Neural cell (in vitro differentiated cells): ENCODE measurements at regions not wholly inside any gene's neighbourhood (a gene's known extent, or its start where the extent isn't known, plus 50 kb on each side); places are given as distances from the start of the nearest gene placed in this dataset.

Experiments used
- H2AFZ ChIP-seq: fragments of 200-600, 300-800 bp; sonication (generic), shearing (Covaris generic); 2 replicates; pipeline ENCODE4 v1.6.0; 2014; ENCODE audit warnings: low read depth, mild to moderate bottlenecking, antibody characterized with exemption, low read length, moderate library complexity
- H3F3A ChIP-seq: fragments of 200-600 bp; shearing (Covaris generic); 2 replicates; pipeline ENCODE4 v1.6.1; 2016; ENCODE audit warnings: mild to moderate bottlenecking, moderate library complexity, mixed read lengths, antibody characterized with exemption, low read length; ENCODE audit not compliant: insufficient read depth, poor library complexity, severe bottlenecking
- H3K27ac ChIP-seq: fragments of 200-600, 300-800 bp; sonication (generic), shearing (Covaris generic); 2 replicates; pipeline ENCODE4 v1.5.1; 2014; ENCODE audit warnings: mild to moderate bottlenecking, low read length, moderate library complexity
- H3K27me3 ChIP-seq: fragments of 300-800, 200-600 bp; sonication (generic), shearing (Covaris generic); 2 replicates; pipeline ENCODE4 v1.6.0; 2014; ENCODE audit warnings: mild to moderate bottlenecking, low read depth, low read length, moderate library complexity; ENCODE audit not compliant: insufficient read depth
- H3K36me3 ChIP-seq: fragments of 300-800, 200-600 bp; sonication (generic), shearing (Covaris generic); 2 replicates; pipeline ENCODE4 v1.5.1; 2014; ENCODE audit warnings: mild to moderate bottlenecking, antibody characterized with exemption, low read length, moderate library complexity; ENCODE audit not compliant: insufficient read depth
- H3K4me2 ChIP-seq: fragments of 300-800, 200-600 bp; sonication (generic), shearing (Covaris generic); 2 replicates; pipeline ENCODE4 v1.6.0; 2014; ENCODE audit warnings: mild to moderate bottlenecking, low read length
- H3K4me3 ChIP-seq: fragments of 300-800, 200-600 bp; sonication (generic), shearing (Covaris generic); 2 replicates; pipeline ENCODE4 v1.5.1; 2014; ENCODE audit warnings: mild to moderate bottlenecking, low read length, moderate library complexity
- H3K79me2 ChIP-seq: fragments of 200-600 bp; shearing (Covaris generic); replicated peaks from 2 replicates; pipeline ENCODE4 v1.6.0; 2014; ENCODE audit warnings: mild to moderate bottlenecking, low read length, moderate library complexity; ENCODE audit not compliant: insufficient read depth
- H3K9ac ChIP-seq: fragments of 300-800, 200-600 bp; sonication (generic), shearing (Covaris generic); 2 replicates; pipeline ENCODE4 v1.6.1; 2016; ENCODE audit warnings: mild to moderate bottlenecking, low read length, mixed read lengths
- H3K9me2 ChIP-seq: fragments of 200-600 bp; shearing (Covaris generic); 2 replicates; pipeline ENCODE4 v1.6.1; 2016; ENCODE audit warnings: mild to moderate bottlenecking, low read length, mixed read lengths; ENCODE audit not compliant: insufficient read depth
- H3K9me3 ChIP-seq: fragments of 200-600, 300-800 bp; sonication (generic), shearing (Covaris generic); 2 replicates; pipeline ENCODE4 v1.6.1; 2016; ENCODE audit warnings: mild to moderate bottlenecking, mixed run types, low read length, moderate library complexity, mixed read lengths
- H4K20me1 ChIP-seq: fragments of 200-600 bp; shearing (Covaris generic); 2 replicates; pipeline ENCODE4 v1.6.1; 2016; ENCODE audit warnings: mild to moderate bottlenecking, mixed run types; ENCODE audit not compliant: insufficient read depth
- EP300 ChIP-seq: fragments of 450-650 bp; conservative IDR thresholded peaks from 2 replicates; pipeline ENCODE4 v1.6.1; 2014; ENCODE audit warnings: antibody characterized with exemption, mild to moderate bottlenecking, moderate library complexity; ENCODE audit not compliant: poor library complexity, severe bottlenecking
- EZH2 ChIP-seq: fragments of 200-600, 300-800 bp; shearing (Covaris generic), sonication (generic); IDR thresholded peaks from 2 replicates; pipeline ENCODE4 v1.6.1; 2014; ENCODE audit warnings: antibody characterized with exemption, low read length, borderline replicate concordance, mild to moderate bottlenecking; ENCODE audit not compliant: insufficient read depth, poor library complexity, severe bottlenecking
- MXI1 ChIP-seq: fragments of 450-650 bp; conservative IDR thresholded peaks from 2 replicates; pipeline ENCODE4 v1.6.1; 2014; ENCODE audit warnings: antibody characterized with exemption, mild to moderate bottlenecking; ENCODE audit not compliant: poor library complexity, severe bottlenecking
- POLR2AphosphoS5 ChIP-seq: IDR thresholded peaks from 2 replicates; pipeline ENCODE4 v1.6.1; 2012
- RAD21 ChIP-seq: fragments of 450-650 bp; conservative IDR thresholded peaks from 2 replicates; pipeline ENCODE4 v1.6.1; 2014; ENCODE audit warnings: antibody characterized with exemption, mild to moderate bottlenecking, moderate library complexity
- SMC3 ChIP-seq: fragments of 450-650 bp; conservative IDR thresholded peaks from 2 replicates; pipeline ENCODE4 v1.6.1; 2014; ENCODE audit warnings: antibody characterized with exemption, mild to moderate bottlenecking, moderate library complexity; ENCODE audit not compliant: poor library complexity
- TAF1 ChIP-seq: IDR thresholded peaks from 2 replicates; pipeline ENCODE4 v1.6.1; 2012; ENCODE audit warnings: low read depth
- TF ChIP-seq, protein P1 (sequence below): IDR thresholded peaks from 2 replicates; pipeline ENCODE4 v1.6.1; 2012; ENCODE audit warnings: borderline replicate concordance
- TF ChIP-seq, protein P2 (sequence below): fragments of 450-650 bp; IDR thresholded peaks from 2 replicates; pipeline ENCODE4 v1.5.1; 2014; ENCODE audit warnings: antibody characterized with exemption, mild to moderate bottlenecking, moderate library complexity; ENCODE audit not compliant: poor library complexity, severe bottlenecking

GRCh38 chr3:56952846-56953245, 107.6 kb upstream of the SPATA12 start:
- Histone ChIP-seq H3K9me3 (no peaks in the 10 kb centered on the region), H3K9ac (no peak overlapping the region), H4K20me1 (no peaks in the 10 kb centered on the region), H3K27ac (no peak overlapping the region), H3K4me3 (no peak overlapping the region), H3K36me3 (no peaks in the 10 kb centered on the region), H3K27me3 (no peaks in the 10 kb centered on the region), H3F3A (no peaks in the 10 kb centered on the region), H2AFZ (no peak overlapping the region), H3K79me2 (no peaks in the 10 kb centered on the region), H3K4me2 (no peak overlapping the region), H3K9me2 (no peaks in the 10 kb centered on the region)
- TF ChIP-seq RAD21 (no peak), POLR2AphosphoS5 (no peak), EP300 (no peak), MXI1 (no peak), SMC3 (no peak), EZH2 (no peak), TAF1 (no peak)
- TF ChIP-seq, protein P1, sequence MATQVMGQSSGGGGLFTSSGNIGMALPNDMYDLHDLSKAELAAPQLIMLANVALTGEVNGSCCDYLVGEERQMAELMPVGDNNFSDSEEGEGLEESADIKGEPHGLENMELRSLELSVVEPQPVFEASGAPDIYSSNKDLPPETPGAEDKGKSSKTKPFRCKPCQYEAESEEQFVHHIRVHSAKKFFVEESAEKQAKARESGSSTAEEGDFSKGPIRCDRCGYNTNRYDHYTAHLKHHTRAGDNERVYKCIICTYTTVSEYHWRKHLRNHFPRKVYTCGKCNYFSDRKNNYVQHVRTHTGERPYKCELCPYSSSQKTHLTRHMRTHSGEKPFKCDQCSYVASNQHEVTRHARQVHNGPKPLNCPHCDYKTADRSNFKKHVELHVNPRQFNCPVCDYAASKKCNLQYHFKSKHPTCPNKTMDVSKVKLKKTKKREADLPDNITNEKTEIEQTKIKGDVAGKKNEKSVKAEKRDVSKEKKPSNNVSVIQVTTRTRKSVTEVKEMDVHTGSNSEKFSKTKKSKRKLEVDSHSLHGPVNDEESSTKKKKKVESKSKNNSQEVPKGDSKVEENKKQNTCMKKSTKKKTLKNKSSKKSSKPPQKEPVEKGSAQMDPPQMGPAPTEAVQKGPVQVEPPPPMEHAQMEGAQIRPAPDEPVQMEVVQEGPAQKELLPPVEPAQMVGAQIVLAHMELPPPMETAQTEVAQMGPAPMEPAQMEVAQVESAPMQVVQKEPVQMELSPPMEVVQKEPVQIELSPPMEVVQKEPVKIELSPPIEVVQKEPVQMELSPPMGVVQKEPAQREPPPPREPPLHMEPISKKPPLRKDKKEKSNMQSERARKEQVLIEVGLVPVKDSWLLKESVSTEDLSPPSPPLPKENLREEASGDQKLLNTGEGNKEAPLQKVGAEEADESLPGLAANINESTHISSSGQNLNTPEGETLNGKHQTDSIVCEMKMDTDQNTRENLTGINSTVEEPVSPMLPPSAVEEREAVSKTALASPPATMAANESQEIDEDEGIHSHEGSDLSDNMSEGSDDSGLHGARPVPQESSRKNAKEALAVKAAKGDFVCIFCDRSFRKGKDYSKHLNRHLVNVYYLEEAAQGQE = no peak
- TF ChIP-seq, protein P2, sequence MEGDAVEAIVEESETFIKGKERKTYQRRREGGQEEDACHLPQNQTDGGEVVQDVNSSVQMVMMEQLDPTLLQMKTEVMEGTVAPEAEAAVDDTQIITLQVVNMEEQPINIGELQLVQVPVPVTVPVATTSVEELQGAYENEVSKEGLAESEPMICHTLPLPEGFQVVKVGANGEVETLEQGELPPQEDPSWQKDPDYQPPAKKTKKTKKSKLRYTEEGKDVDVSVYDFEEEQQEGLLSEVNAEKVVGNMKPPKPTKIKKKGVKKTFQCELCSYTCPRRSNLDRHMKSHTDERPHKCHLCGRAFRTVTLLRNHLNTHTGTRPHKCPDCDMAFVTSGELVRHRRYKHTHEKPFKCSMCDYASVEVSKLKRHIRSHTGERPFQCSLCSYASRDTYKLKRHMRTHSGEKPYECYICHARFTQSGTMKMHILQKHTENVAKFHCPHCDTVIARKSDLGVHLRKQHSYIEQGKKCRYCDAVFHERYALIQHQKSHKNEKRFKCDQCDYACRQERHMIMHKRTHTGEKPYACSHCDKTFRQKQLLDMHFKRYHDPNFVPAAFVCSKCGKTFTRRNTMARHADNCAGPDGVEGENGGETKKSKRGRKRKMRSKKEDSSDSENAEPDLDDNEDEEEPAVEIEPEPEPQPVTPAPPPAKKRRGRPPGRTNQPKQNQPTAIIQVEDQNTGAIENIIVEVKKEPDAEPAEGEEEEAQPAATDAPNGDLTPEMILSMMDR = no peak

GRCh38 chr3:56952061-56952460, 108.4 kb upstream of the SPATA12 start:
- H3K9ac ChIP-seq = no peak overlapping the region
- no peak overlapping the region for H3K27ac ChIP-seq
- H3K36me3 ChIP-seq = no peaks in the 10 kb centered on the region
- H3K79me2 ChIP-seq = no peaks in the 10 kb centered on the region
- TF ChIP-seq POLR2AphosphoS5 (no peak), SMC3 (no peak), MXI1 (no peak), RAD21 (no peak), EZH2 (no peak), TAF1 (no peak), EP300 (no peak)
- TF ChIP-seq, protein P2 = no peak
- TF ChIP-seq, protein P1 = no peak
- no peaks in the 10 kb centered on the region for H3F3A ChIP-seq
- no peak overlapping the region for H3K4me2 ChIP-seq
- no peaks in the 10 kb centered on the region for H3K27me3 ChIP-seq
- H3K4me3 ChIP-seq = no peak overlapping the region
- no peak overlapping the region for H2AFZ ChIP-seq
- no peaks in the 10 kb centered on the region for H3K9me3 ChIP-seq
- H3K9me2 ChIP-seq = no peaks in the 10 kb centered on the region
- H4K20me1 ChIP-seq = no peaks in the 10 kb centered on the region
